HEK293 (cell line): ENCODE measurements at regions not wholly inside any gene's neighbourhood (a gene's known extent, or its start where the extent isn't known, plus 50 kb on each side); places are given as distances from the start of the nearest gene placed in this dataset.

ENCODE experiments used
- CTCF ChIA-PET: fragments of 350-600 bp; formaldehyde crosslinking; extraction: SDS; loops from one replicate; lab custom pipeline; 2021; ENCODE audit warnings: antibody characterized with exemption; lab: Yijun Ruan, JAX
- POLR2A ChIA-PET: fragments of 300-600 bp; formaldehyde crosslinking; extraction: SDS; loops from one replicate; lab custom pipeline; 2020; ENCODE audit warnings: antibody characterized with exemption, inconsistent platforms; lab: Yijun Ruan, JAX
- H3K27ac ChIP-seq: fragments of 200-500 bp; sonication (Bioruptor generic); 2 replicates; pipeline ENCODE4 v1.5.1; 2014; ENCODE audit warnings: low read depth, low read length, control low read depth, inconsistent platforms; ENCODE audit errors: extremely low read depth
- H3K36me3 ChIP-seq, 2 experiments: fragments of 200-500 bp in 1 of 2; sonication (Bioruptor generic) in 1 of 2; 1 replicate in 1 of 2; 2 replicates in 1 of 2; pipeline ENCODE4 v1.5.1; 2014 to 2017; ENCODE audit warnings: inconsistent platforms in 2 of 2, low read length in 2 of 2; ENCODE audit not compliant: control insufficient read depth in 2 of 2, insufficient read depth in 1 of 2
- H3K4me1 ChIP-seq: fragments of 200-500 bp; sonication (Bioruptor generic); 2 replicates; pipeline ENCODE4 v1.5.1; 2014; ENCODE audit warnings: mild to moderate bottlenecking, low read length, inconsistent platforms; ENCODE audit not compliant: control insufficient read depth, insufficient read depth
- H3K4me3 ChIP-seq: 2 replicates; pipeline ENCODE4 v1.5.1; 2011; ENCODE audit warnings: low read depth, mild to moderate bottlenecking, control low read depth, low read length, moderate library complexity
- H3K9me3 ChIP-seq: fragments of 200-500 bp; sonication (Bioruptor generic); 2 replicates; pipeline ENCODE4 v1.5.1; 2014; ENCODE audit warnings: low read depth, low read length, inconsistent platforms; ENCODE audit not compliant: control insufficient read depth, insufficient read depth
- IKZF3 ChIP-seq: fragments of 450-650 bp; IDR thresholded peaks from 2 replicates; pipeline ENCODE4 v1.5.0; 2018; ENCODE audit warnings: missing biosample characterization, mild to moderate bottlenecking, missing genetic modification characterization, moderate library complexity
- KLF1 ChIP-seq: fragments of 450-650 bp; formaldehyde crosslinking; IDR thresholded peaks from 2 replicates; pipeline ENCODE4 v1.5.1; 2016; ENCODE audit warnings: missing biosample characterization, missing genetic modification characterization
- KLF7 ChIP-seq: fragments of 450-650 bp; formaldehyde crosslinking; IDR thresholded peaks from 2 replicates; pipeline ENCODE4 v1.5.1; 2016; ENCODE audit warnings: missing biosample characterization, missing genetic modification characterization, borderline replicate concordance
- SP7 ChIP-seq: fragments of 450-650 bp; formaldehyde crosslinking; IDR thresholded peaks from 2 replicates; pipeline ENCODE4 v1.5.1; 2016; ENCODE audit warnings: missing biosample characterization, missing genetic modification characterization
- YY1 ChIP-seq: fragments of 450-650 bp; formaldehyde crosslinking; IDR thresholded peaks from 2 replicates; pipeline ENCODE4 v1.5.1; 2018; ENCODE audit warnings: missing biosample characterization, missing genetic modification characterization
- ZNF133 ChIP-seq: fragments of 450-650 bp; formaldehyde crosslinking; IDR thresholded peaks from 2 replicates; pipeline ENCODE4 v1.5.1; 2016; ENCODE audit warnings: missing biosample characterization, missing genetic modification characterization
- ZNF146 ChIP-seq: fragments of 450-650 bp; formaldehyde crosslinking; IDR thresholded peaks from 2 replicates; pipeline ENCODE4 v1.5.1; 2016; ENCODE audit warnings: missing biosample characterization, missing genetic modification characterization
- ZNF202 ChIP-seq: fragments of 450-650 bp; formaldehyde crosslinking; IDR thresholded peaks from 2 replicates; pipeline ENCODE4 v1.5.1; 2016; ENCODE audit warnings: missing biosample characterization, missing genetic modification characterization, borderline replicate concordance
- ZNF366 ChIP-seq: fragments of 450-650 bp; formaldehyde crosslinking; conservative IDR thresholded peaks from 2 replicates; pipeline ENCODE4 v1.5.1; 2016; ENCODE audit warnings: missing biosample characterization, missing genetic modification characterization
- ZNF394 ChIP-seq: fragments of 450-650 bp; formaldehyde crosslinking; IDR thresholded peaks from 2 replicates; pipeline ENCODE4 v1.5.1; 2016; ENCODE audit warnings: missing biosample characterization, missing genetic modification characterization, mild to moderate bottlenecking, moderate library complexity, borderline replicate concordance
- ZNF423 ChIP-seq: fragments of 450-650 bp; formaldehyde crosslinking; IDR thresholded peaks from 2 replicates; pipeline ENCODE4 v1.5.1; 2016; ENCODE audit warnings: missing biosample characterization, missing genetic modification characterization
- ZNF510 ChIP-seq: fragments of 450-650 bp; formaldehyde crosslinking; IDR thresholded peaks from 2 replicates; pipeline ENCODE4 v1.5.1; 2018; ENCODE audit warnings: mild to moderate bottlenecking, missing genetic modification characterization, missing biosample characterization; ENCODE audit not compliant: insufficient replicate concordance
- ZNF621 ChIP-seq: fragments of 450-650 bp; formaldehyde crosslinking; IDR thresholded peaks from 2 replicates; pipeline ENCODE4 v1.5.1; 2017; ENCODE audit warnings: missing biosample characterization, missing genetic modification characterization
- ZNF639 ChIP-seq: fragments of 450-650 bp; formaldehyde crosslinking; IDR thresholded peaks from 2 replicates; pipeline ENCODE4 v1.5.1; 2016; ENCODE audit warnings: missing biosample characterization, missing genetic modification characterization
- ZNF768 ChIP-seq: fragments of 450-650 bp; formaldehyde crosslinking; IDR thresholded peaks from 2 replicates; pipeline ENCODE4 v1.5.1; 2018; ENCODE audit warnings: missing biosample characterization, mild to moderate bottlenecking, missing genetic modification characterization
- ZNF792 ChIP-seq: fragments of 450-650 bp; formaldehyde crosslinking; IDR thresholded peaks from 2 replicates; pipeline ENCODE4 v1.5.1; 2016; ENCODE audit warnings: missing biosample characterization, missing genetic modification characterization
- TF ChIP-seq, protein P1 (sequence below): fragments of 450-650 bp; formaldehyde crosslinking; IDR thresholded peaks from 2 replicates; pipeline ENCODE4 v1.5.1; 2016; ENCODE audit warnings: missing biosample characterization, missing genetic modification characterization
- TF ChIP-seq, protein P2 (sequence below): fragments of 450-650 bp; formaldehyde crosslinking; IDR thresholded peaks from 2 replicates; pipeline ENCODE4 v1.5.1; 2016; ENCODE audit warnings: missing biosample characterization, missing genetic modification characterization
- TF ChIP-seq, protein P3 (sequence below): fragments of 450-650 bp; formaldehyde crosslinking; IDR thresholded peaks from 2 replicates; pipeline ENCODE4 v1.5.1; 2017; ENCODE audit warnings: missing biosample characterization, missing genetic modification characterization
- TF ChIP-seq, protein P4 (sequence below): fragments of 450-650 bp; formaldehyde crosslinking; IDR thresholded peaks from 2 replicates; pipeline ENCODE4 v1.5.1; 2016; ENCODE audit warnings: missing biosample characterization, missing genetic modification characterization, low read depth

DNA sequence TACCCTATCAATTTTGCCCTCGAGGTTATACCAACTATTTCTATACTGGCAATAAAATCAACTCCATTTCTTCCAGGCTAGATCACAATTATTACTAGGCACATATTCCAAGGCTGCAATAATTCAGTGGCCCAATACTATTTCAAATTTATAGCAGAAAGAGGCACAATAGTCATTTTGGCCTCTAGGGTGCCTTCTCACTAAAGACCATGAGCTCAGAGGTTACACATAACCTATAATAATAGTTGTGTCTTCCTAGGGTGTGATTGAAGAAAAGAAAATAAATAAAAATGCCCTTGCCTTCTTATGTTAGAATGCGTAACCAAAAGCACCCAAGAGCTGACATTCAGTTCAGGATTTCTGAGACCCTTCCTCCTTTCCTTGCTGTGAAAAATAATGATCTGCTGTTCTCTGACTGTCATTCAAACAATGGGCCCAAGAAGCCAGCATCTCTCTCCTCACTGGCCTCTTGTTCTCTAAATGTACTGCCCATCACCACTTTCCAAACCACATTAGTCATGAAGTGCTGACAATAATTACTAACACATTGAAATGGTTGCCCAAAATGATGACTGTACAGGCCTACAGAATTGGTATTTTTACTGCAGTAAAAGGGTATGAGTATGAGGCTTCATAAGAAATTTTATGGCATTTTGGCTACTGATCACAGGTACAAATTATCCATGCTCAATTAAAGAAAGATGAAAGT is 244.8 kb downstream of the LRRN1 start:
- H3K9me3 ChIP-seq = no peaks in the 10 kb centered on the region
- H3K4me3 ChIP-seq = no peak overlapping the region
- no peaks in the 10 kb centered on the region for H3K36me3 ChIP-seq
- no peaks in the 10 kb centered on the region for H3K4me1 ChIP-seq
- ChIA-PET POLR2A (interaction anchor here (0.7 kb wide), 1 partner anchor 16 kb away, joined by 4 read pairs; no protein-coding TSS in a partner anchor), CTCF (interaction anchor here (1.1 kb wide), 1 partner anchor 228 kb away, joined by 4 read pairs; no protein-coding TSS in a partner anchor)
- TF ChIP-seq SP7 (tag by site-specific recombination) (0 out of 2 replicates have a peak, but pooled peaks have one; percentile 28), YY1 (no peak)
- no peak overlapping the region for H3K27ac ChIP-seq

DNA sequence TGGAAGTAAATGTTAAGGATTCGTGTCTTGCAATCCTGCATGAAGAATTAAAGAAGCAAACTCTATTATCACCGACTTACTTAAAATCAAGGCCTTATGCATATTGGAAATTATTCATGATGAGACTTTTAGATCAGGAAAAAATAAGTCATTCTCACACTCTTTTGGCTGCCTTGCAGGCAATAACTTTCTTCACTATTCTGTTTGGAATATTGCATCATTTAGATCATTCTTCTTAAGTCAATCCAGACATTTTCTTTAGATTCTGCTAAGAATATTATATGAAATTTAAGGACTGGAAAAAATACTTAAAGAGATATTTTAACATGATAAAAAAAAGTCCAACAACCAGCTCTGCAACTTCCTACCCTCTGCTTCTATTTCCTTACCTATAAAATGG is 245.4 kb downstream of the LRRN1 start:
- Histone ChIP-seq H3K4me1 (no peaks in the 10 kb centered on the region), H3K27ac (no peak overlapping the region), H3K4me3 (no peak overlapping the region), H3K36me3 (no peaks in the 10 kb centered on the region), H3K9me3 (no peaks in the 10 kb centered on the region)
- ChIA-PET CTCF (interaction anchor here (1.1 kb wide), 1 partner anchor 227 kb away, joined by 4 read pairs; no protein-coding TSS in a partner anchor), POLR2A (interaction anchor here (0.7 kb wide), 1 partner anchor 15 kb away, joined by 4 read pairs; no protein-coding TSS in a partner anchor)
- TF ChIP-seq KLF7 (tag by site-specific recombination) (no peak), ZNF639 (no peak), ZNF202 (tag by site-specific recombination) (no peak), ZNF423 (tag by site-specific recombination) (no peak), ZNF133 (no peak), KLF1 (tag by site-specific recombination) (no peak), ZNF146 (tag by site-specific recombination) (no peak), ZNF621 (tag by site-specific recombination) (no peak)
- TF ChIP-seq, protein P1, sequence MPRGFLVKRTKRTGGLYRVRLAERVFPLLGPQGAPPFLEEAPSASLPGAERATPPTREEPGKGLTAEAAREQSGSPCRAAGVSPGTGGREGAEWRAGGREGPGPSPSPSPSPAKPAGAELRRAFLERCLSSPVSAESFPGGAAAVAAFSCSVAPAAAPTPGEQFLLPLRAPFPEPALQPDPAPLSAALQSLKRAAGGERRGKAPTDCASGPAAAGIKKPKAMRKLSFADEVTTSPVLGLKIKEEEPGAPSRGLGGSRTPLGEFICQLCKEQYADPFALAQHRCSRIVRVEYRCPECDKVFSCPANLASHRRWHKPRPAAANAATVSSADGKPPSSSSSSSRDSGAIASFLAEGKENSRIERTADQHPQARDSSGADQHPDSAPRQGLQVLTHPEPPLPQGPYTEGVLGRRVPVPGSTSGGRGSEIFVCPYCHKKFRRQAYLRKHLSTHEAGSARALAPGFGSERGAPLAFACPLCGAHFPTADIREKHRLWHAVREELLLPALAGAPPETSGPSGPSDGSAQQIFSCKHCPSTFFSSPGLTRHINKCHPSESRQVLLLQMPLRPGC (tag by site-specific recombination) = no peak
- TF ChIP-seq, protein P2, sequence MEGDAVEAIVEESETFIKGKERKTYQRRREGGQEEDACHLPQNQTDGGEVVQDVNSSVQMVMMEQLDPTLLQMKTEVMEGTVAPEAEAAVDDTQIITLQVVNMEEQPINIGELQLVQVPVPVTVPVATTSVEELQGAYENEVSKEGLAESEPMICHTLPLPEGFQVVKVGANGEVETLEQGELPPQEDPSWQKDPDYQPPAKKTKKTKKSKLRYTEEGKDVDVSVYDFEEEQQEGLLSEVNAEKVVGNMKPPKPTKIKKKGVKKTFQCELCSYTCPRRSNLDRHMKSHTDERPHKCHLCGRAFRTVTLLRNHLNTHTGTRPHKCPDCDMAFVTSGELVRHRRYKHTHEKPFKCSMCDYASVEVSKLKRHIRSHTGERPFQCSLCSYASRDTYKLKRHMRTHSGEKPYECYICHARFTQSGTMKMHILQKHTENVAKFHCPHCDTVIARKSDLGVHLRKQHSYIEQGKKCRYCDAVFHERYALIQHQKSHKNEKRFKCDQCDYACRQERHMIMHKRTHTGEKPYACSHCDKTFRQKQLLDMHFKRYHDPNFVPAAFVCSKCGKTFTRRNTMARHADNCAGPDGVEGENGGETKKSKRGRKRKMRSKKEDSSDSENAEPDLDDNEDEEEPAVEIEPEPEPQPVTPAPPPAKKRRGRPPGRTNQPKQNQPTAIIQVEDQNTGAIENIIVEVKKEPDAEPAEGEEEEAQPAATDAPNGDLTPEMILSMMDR (tag by site-specific recombination) = no peak

DNA sequence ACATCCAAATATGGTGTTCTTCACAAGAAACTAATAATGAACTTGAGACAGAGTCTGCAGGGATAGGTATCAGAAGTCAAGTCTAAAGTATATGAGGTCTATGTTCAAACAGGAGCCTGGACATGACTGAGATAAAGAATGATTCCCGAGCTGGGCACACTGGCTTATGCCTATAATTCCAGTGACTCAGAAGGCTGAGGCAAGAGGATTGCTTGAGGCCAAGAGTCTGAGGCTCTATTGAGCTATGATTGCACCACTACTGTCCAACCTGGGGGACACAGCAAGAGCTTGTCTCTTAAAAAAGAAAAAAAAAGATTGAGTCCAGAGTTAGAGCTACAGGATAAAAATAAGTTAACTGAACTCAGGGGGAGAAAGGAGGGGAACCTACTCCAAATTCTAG is 246.5 kb downstream of the LRRN1 start:
- Histone ChIP-seq H3K9me3 (no peaks in the 10 kb centered on the region), H3K4me3 (no peak overlapping the region), H3K4me1 (no peaks in the 10 kb centered on the region)
- CTCF ChIA-PET = interaction anchor here (0.6 to 1.6 kb wide), 2 partner anchors 47 to 135 kb away, joined by 3 to 4 read pairs; no protein-coding TSS in a partner anchor
- TF ChIP-seq ZNF366 (tag by site-specific recombination) = no peak
- TF ChIP-seq ZNF768 (tag by site-specific recombination) = no peak
- no peak for TF ChIP-seq ZNF394 (tag by site-specific recombination)
- no peak for TF ChIP-seq IKZF3 (tag by site-specific recombination)
- TF ChIP-seq ZNF510 (tag by site-specific recombination) = no peak
- TF ChIP-seq YY1 = no peak
- TF ChIP-seq, protein P3, sequence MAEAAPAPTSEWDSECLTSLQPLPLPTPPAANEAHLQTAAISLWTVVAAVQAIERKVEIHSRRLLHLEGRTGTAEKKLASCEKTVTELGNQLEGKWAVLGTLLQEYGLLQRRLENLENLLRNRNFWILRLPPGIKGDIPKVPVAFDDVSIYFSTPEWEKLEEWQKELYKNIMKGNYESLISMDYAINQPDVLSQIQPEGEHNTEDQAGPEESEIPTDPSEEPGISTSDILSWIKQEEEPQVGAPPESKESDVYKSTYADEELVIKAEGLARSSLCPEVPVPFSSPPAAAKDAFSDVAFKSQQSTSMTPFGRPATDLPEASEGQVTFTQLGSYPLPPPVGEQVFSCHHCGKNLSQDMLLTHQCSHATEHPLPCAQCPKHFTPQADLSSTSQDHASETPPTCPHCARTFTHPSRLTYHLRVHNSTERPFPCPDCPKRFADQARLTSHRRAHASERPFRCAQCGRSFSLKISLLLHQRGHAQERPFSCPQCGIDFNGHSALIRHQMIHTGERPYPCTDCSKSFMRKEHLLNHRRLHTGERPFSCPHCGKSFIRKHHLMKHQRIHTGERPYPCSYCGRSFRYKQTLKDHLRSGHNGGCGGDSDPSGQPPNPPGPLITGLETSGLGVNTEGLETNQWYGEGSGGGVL (tag by site-specific recombination) = no peak
- TF ChIP-seq, protein P4, sequence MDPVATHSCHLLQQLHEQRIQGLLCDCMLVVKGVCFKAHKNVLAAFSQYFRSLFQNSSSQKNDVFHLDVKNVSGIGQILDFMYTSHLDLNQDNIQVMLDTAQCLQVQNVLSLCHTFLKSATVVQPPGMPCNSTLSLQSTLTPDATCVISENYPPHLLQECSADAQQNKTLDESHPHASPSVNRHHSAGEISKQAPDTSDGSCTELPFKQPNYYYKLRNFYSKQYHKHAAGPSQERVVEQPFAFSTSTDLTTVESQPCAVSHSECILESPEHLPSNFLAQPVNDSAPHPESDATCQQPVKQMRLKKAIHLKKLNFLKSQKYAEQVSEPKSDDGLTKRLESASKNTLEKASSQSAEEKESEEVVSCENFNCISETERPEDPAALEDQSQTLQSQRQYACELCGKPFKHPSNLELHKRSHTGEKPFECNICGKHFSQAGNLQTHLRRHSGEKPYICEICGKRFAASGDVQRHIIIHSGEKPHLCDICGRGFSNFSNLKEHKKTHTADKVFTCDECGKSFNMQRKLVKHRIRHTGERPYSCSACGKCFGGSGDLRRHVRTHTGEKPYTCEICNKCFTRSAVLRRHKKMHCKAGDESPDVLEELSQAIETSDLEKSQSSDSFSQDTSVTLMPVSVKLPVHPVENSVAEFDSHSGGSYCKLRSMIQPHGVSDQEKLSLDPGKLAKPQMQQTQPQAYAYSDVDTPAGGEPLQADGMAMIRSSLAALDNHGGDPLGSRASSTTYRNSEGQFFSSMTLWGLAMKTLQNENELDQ (tag by site-specific recombination) = no peak
- no peak for TF ChIP-seq ZNF792
- TF ChIP-seq, all 188 proteins: peak for 0
- H3K27ac ChIP-seq = no peak overlapping the region
- POLR2A ChIA-PET = no interaction called here
- H3K36me3 ChIP-seq = no peaks in the 10 kb centered on the region
